RKO (cell line): ENCODE measurements at regions not wholly inside any gene's neighbourhood (a gene's known extent, or its start where the extent isn't known, plus 50 kb on each side); places are given as distances from the start of the nearest gene placed in this dataset.
"Not testable (repeated sequence)": the region's sequence is repeated elsewhere in the genome, so short reads cannot be mapped to it uniquely, and the experiment has no call there.

Experiments
- DNase-seq: peaks from one replicate; pipeline ENCODE4 v3.0.0-alpha.2; 2016; ENCODE audit warnings: low spot score

DNA sequence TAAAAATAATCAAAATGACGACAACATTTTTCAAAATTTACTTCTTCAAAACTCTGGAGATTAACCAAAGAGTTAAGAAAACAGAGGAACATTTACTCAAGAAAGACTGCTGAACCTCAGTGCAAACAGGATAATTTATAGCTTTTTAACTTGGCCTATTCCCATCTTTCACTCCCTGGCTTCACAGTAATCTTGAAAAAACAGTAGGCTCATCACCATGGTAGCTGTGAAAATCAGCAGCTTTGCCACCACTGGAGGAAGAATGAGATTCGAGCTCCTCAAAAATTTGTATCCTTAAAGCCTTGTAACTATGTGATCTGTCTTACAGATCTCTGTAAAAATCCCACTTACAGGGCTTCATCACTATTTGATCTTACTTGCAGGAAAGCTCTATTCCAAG is 447.7 kb upstream of the CTSO start:
- DNase-seq: no peak

DNA sequence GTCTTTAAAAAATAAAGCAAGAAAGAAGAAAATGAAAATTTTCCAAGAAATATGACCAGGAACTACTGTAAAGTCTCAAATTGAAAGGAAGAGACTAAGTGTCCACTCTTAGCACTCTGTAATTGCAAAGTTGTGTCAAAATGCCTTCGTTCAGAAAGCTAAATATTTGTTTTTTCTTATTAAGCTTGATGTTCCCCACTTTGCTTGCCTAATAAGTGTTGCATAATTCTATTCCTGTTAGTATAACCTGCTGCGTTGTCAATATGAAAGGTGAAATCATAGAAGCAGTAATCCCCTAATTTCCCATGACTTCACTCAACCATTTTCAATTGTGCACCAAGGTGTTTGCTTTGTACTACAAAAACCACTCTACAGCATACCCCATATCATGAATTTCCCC is 442.9 kb upstream of the CTSO start:
- DNase-seq: no peak

DNA sequence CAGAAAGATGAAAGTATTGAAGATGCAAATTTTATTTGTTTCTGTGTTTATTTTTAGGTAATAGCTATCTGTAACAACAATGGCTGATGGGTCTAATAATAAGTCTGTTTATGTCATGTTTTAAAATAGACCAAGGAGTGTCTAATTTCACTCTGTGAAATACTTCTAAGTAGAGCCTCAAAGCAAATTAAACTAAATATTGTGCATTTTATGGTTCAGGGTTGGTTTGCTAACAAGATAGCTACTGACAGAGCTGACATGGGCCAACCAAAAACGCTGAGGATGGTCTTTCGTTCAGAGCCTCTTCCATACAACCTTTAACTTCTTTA is 437.6 kb upstream of the CTSO start:
- DNase-seq: no peak

DNA sequence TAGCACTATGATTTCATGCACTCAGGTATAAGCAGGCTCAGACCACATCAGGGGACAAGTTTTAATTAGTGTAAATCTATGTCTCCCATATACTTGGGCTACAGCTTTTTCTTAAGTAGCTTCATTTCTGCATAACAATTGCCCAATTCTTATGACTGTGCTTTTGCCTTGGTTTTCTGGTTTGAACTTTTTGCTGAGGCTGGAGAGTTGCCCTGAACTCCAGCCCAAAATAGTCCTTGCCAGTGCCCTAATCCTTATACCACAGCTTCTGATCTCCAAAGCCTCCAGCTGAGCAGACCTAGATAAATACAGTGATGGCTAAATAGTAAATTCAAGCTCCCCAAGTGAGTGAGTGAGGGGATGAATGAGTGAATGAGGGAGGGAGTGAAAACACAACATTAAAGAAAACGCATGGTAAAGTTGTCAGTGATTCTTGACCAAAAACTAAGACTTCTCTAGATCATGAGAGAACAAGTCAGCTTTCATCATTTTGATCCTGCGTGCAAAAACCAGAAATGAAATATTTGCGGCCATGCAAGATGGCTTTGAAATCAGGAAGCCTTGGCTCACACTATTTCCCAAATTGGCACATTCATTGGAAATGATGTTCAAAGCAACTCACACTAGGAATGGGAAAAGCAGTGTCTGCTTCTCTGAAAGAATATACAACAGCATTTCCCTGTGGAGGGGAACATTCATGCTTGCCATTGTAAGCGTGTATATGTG is 437.1 kb upstream of the CTSO start:
- no peak for DNase-seq

DNA sequence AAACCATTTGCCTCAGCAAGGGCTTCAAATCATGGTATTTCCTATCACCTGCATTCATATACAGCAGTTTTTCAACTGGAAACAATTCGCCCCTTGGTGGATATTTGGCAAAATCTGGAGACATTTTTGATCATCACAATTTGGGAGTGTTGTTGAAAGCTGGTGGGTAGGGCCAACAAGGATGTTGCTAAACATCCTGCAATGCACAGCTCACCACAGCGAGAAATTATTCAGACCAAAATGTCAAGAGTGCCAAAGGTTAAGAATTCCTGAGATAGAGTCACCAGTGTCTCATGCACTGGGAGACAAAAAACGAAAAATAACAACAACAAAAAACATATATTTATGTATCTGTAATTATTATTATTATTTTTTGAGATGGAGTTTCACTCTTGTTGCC is 435.2 kb upstream of the CTSO start:
- peak; percentile 3 for DNase-seq

DNA sequence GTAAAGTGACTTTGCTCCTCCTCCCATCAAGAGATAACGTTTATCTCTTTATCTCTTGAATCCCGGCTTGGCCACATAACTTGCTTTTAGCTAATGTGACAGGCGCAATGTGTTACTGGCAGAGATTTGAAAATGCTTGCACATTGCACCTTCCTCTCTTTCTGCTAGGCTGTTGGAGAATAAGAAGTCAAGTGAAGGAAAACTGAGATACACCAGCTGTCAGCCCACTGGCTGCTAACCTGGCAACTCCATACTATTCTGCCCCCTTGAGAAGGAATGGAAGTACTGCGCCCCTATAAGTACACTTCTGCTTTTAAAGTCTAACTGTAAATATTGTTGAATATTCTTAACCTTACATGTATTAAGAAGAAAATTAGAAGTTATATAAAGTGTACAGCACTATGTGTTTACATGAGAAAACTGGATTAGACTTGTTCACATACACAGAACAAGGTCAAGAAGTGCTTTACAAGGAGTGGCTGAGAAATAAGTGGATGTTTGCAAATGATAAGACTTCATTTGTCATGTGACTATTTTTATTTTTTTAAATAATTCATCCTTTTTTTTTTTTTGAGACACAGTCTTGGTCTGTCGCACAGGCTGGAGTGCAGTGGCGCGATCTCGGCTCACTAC is 424.5 kb upstream of the CTSO start:
- DNase-seq: peak; percentile 30

DNA sequence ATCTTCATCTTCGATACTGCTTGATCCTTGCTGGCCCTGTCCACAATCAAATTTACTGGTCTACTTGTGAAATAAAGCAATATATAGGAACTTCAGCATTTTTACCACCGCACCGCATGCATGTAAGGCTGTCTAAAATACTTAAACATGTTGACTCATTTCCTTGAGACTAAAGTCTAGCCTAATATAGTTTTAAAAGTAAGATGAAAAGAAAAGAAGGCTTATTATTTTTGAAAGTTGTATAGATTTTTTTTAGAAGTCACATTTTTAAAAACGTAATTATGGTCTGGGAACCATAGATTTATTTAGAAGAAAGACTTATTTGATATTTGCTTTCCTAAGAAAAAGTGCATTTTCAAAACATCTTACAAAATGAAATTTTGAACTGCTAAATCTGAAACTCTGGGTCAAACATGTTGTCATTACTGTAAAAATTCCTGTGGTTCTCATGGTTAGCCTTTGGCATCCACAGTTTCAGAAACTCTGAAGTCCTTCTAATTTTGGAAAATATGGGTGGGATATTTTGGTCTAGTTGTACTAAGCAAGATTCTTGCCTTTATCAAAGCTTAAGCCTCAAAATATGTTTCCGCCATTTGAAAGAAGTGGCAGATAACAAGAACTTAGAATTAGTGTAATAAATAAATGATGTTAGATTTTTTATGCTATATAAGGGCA is 423.5 kb upstream of the CTSO start:
- no peak for DNase-seq

DNA sequence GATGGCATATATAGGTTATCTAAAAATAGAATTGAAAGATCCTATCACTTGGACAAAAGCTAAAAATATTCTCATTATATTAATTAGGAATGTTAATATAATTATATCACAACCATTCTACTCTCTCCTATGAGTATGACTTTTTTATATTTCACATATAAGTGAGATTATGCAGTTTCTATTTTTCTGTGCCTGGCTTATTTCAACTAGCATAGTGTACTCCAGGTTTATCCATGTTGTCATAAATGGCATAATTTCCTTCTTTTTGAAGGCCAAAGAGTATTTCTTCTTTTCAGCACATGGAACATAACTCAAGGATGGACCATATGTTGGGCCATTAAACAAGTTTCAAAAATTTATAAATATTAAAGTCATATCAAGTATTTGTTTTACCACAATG is 421.2 kb upstream of the CTSO start:
- DNase-seq: no peak

DNA sequence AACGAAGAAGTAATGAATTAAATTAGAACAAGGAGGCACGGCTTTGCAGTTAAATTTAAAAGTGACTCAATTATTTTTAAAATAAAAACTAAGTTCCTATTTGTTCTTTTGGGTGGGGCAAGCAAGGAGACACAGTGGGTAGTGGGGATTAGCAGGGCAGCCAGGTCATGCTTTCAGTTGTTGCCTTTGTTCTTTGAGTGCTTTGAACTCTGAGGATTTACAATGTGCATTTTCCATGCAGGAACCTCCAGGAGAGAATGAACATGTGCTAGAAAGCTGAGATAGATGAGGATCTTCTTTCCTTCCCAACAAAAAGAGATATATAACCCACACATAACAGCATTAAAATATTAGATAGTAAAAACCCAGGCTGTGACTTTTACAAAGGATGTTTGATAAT is 420.4 kb upstream of the CTSO start:
- no peak for DNase-seq

DNA sequence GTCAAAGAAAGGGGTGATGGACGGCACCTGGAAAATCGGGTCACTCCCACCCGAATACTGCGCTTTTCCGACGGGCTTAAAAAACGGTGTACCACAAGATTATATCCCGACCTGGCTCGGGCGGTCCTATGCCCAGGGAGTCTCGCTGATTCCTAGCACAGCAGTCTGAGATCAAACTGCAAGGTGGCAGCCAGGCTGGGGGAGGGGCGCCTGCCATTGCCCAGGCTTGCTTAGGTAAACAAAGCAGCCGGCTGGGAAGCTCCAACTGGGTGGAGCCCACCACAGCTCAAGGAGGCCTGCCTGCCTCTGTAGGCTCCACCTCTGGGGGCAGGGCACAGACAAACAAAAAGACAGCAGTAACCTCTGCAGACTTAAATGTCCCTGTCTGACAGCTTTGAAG is 413.8 kb upstream of the CTSO start:
- DNase-seq: not testable (repeated sequence)

DNA sequence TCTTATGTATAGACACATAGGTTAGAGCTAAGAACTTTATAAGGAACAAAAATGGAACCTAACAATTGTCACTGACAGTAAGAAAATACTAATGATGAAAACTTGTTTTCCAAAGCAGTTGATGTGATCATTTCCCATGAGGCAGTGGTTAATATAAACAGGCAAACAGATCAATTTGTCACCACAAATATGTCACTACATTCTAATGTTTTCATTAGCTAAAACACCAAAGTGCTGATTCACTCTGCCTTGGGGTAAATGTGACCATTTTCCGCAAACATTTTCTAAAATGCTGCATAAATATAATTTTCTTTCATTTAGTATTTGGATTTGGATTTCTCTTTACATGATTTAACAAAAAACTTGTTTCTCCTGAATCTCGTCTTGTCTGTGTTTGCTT is 408.9 kb upstream of the CTSO start:
- no peak for DNase-seq

DNA sequence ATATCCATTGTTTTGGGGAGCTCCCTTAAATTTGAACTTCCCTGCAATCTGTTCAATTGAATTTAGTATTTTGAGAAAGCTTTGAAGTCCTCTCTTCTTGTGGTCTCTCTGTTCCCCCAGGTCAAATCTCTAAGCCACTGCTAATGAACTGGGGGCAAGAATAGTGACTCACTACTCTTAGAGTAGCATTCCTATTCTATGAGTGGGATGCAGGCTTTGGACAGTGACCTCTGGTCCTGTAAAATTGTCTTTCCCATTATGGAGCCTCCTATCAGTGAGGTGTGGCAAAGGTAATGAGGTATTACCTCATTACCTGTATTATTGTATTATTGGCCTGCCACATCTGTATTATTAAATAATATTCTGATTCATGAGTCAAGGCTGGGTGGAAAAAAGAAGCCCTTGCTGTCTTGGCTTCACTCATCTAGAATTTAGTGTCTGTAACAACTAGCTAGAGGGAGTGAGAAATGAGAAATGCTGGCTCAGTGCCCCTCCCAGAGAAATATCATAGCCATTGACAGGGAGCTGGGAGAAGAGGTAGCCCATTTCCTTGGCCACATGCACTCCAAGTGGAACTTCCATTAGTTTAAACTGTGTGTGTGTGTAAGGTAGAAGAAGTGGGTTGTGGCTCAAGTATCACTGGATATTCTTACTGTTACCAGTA is 393.9 kb upstream of the CTSO start:
- DNase-seq: peak; percentile 2

DNA sequence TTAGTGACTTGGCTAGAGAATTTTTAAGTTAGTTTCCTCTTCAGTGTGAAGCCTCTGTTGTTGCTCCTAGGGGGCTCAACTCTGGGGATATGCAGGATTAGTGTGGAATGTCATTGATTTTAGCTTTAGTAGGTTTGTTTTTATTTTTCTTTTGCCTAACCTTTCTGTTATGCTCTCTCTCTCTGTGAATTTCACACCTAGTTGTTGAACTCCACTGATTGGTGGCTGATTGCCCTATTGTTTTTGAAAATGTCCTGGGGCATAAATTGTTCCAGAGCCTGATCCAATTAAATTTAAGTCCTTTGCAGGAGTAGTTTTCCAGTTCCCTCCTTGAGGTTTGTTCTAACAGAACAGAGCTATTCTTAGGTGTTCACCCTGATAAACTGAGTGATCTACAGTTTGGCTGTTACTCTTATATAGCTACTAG is 393.3 kb upstream of the CTSO start:
- no peak for DNase-seq

DNA sequence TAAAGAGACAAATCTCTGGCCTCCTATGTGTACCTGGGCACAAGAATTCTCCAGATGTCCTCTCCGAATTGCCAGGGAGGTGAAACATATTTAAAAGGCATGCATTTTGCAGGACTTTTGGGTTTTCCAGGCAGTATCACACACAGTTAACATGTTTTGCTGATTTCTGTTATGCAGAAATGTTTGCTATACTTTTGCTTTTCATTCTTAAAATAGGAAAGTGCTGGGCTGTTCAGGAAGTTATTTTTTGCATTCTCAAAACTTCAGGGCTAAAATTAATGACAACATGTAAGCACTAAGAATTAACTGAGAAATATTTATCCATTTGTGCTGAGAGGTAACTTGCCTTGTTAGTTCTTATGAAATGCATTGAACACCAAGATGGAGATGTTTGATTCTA is 390.7 kb upstream of the CTSO start:
- no peak for DNase-seq

DNA sequence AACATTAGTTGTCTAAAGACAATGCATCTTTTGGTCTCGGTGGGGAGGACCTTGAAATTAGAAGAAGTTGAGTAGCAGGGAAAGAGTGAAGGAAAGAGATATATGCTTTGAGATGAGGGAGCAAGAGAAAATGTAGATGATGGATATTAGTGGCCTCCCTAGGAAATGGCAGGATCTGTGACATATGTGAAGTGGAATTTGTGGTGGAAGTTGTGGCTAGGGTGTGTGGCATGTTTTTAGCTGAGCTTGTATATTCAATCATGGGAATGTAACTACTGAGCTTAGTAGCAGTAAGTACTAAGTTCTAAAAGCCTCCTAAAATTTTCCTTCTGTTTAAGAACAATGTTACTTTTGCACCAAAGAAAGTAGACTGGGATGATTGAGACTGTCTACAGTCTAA is 382.8 kb upstream of the CTSO start:
- DNase-seq: no peak

DNA sequence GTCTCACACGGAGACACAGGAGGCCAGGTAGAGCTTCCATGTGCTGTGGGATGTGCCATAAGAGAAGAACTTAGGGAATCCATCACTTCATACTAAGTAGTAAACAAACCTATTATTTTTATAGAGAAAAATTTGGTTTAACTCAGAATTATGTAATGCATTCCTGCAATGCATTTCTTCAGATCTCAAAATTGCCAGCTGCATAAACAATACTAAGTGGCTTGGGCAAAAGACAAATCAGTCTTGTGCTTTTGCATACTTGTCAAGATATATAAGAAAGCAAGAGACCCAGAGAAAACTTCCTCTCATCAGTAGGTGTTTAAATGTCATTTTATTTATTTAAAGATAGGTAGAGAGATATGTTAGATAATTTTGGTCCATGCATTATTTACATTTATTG is 382.1 kb upstream of the CTSO start:
- DNase-seq: no peak

DNA sequence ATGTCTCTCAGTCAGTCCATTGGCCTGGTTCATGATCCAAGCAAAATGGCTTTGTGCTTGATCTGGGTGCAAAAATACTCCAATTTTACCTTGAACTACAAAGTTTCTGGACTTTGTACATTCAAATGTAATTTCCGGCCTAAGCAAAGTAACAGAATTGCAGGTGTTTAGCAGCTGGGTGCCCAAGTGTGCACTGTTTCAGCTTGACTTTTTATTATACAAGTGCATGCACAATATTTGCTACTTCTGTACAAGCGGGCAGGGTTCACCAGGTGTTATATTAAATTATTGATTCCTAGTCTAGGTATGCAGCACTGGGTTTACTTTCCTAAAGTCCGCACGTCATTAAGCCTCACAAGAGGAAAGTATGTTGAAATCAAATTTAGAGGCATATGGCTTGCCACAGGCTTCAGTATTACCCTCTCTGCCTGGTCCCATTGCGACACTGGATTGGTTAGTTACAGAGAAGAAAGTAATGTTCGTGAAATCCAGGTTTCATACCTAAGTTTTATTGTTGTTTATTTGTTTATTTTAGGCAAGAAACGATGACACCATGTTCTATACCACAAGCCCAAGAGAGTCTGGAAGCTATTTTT is 376.9 kb upstream of the CTSO start:
- no peak for DNase-seq

DNA sequence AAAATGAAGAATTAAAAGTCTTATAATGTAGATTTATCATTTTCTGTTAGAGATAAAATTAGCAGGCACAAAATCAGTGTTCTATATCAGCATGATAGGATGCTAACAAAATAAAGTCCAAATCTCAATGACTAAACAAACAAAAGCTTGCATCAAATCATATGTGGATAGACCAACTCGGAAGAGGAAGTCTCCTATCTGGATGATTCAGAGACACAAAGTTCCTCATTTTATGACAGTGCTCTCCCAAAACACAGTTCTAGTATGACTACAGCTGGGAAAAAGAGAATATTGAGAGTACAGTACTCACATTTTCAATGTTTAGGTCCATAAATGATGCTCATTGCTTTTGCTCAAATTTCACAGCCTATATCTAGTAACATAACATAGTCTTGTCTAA is 376.1 kb upstream of the CTSO start:
- no peak for DNase-seq

DNA sequence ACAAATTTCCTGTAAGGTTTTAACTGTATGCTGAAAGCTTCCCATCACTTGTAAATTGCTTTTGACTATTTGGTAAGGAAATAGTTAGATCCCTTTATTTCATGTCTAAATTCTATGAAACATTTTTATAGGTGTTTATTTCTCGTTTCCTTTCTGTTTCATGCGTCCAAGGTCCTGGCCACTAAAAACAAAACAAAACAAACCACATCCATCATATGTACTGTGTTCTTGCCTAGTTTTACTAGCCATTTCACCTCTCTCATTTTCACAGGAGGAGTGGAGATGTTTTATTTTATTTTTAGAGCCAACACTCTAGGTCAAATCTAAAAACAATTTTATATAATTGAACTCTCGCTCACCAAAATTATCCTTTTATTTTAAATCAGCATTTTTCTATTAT is 375.2 kb upstream of the CTSO start:
- no peak for DNase-seq

DNA sequence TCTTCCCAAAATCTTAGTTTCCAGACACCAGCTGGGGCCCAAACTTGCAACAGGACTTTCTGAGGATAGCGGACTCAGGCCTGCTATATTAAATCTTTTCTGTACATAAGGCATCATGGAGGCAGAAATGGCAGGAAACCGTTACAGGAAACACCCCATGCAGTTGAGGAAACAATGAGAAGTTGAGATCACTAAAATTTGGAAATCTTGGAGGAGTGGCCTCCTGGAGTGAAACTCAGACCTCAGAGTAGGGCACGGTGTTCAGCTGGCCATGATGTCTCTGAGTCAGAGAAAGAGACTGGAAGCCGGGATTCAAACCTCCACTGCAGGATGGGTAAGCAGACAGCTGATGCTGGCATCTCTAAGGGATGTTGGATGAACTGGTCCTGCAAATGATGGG is 372.6 kb upstream of the CTSO start:
- DNase-seq: no peak

DNA sequence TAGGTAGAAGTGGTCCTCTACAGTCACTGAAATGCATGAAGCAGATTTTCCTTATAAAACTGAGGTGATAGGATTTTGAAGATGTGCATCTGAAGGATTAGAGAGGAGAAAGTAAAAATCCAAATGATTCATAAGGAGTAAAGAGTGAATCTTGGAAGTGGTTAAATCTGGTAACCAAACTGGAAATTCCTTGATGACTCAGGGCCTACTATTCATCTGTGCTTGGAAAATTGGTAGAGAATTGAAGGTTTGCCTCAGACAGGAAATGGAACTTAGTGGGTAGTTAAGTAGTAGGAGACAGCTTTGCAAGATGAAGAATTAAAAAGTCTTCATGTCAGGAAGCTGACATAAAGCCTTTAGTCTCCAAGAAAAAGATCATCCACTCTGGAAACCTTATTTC is 368.9 kb upstream of the CTSO start:
- DNase-seq: peak; percentile 28

DNA sequence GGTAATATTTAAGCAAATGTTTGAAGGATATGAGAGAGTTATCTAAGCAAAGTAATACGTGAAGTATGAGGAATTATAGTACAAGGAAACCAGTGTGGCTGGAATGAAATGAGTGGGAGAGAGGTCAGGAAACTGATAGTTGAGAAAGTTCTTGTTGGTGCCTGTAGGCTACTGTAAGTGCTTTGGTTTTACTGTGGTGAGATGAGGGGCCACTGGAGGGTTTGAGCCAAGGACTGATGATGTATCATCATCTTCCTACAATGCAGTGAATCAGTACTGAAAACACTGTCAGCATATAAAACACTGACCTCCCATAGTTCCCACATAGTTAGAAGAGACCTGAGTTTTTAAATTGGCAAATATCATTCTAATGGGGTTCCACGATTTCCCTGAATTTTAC is 367.5 kb upstream of the CTSO start:
- DNase-seq: no peak

DNA sequence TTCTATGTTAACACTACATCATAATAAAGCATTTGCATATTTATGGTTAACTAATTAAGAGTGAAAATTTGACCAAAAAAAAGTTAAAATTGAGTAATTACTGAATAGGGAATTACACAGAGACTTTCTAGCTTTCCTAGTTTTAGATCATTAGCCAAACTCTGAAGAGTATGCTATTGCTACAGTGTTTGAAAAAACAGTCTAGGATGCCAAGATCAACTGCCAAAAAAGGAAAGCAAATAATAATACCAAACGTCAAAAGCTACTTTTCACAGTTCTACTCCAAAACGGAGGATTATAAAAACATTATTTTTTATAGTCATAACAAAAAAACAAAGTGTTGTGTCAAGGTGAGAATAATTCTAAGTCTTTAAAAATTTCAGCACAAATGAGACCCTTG is 359.8 kb upstream of the CTSO start:
- DNase-seq: no peak
